22Rv1 (cell line): ENCODE measurements at regions not wholly inside any gene's neighbourhood (a gene's known extent, or its start where the extent isn't known, plus 50 kb on each side); places are given as distances from the start of the nearest gene placed in this dataset.
A peak's percentile ranks its signal among the peaks of the same experiment; 100 is the strongest.
"Not testable (repeated sequence)": the region's sequence is repeated elsewhere in the genome, so short reads cannot be mapped to it uniquely, and the experiment has no call there.

ENCODE experiments used
- H3K27ac ChIP-seq: fragments of 450-650 bp; 2 replicates; pipeline ENCODE4 v1.5.1; 2017
- CTCF ChIP-seq: fragments of 450-650 bp; IDR thresholded peaks from 2 replicates; pipeline ENCODE4 v1.5.1; 2017; ENCODE audit warnings: mild to moderate bottlenecking
- ZFX ChIP-seq: fragments of 450-650 bp; IDR thresholded peaks from 2 replicates; pipeline ENCODE4 v1.6.1; 2017; ENCODE audit warnings: antibody characterized with exemption, borderline replicate concordance

- TF ChIP-seq ZFX (no peak), CTCF (no peak)
- peak overlapping the region; percentile 74 for H3K27ac ChIP-seq
These were observed 913.1 kb upstream of the GRIA3 start for GRCh38 chrX:122270809-122271494.

GRCh38 chrX:122272011-122272410 lies 912.1 kb upstream of the GRIA3 start:
- H3K27ac ChIP-seq: peak overlapping the region; percentile 74
- TF ChIP-seq CTCF (no peak), ZFX (no peak)

DNA sequence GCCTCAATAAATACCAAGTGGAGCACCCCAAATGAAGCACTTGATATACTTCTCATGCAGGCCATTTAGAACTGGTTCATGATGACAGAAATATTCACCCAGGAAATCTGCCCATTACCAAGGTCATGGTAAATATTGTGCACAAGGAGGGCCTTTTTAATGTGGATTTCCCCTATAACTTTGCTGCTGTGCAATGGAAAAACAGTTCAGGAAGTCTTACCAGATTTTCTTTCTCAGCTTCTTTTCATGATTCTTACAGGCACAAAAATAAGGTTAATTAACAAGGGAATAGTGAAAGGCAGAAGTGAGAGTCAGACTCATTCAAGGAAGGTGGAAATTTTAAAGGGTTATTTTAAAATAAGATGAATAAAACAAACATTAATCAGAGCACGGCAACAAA lies 904.3 kb upstream of the GRIA3 start:
- no peak for TF ChIP-seq ZFX
- TF ChIP-seq CTCF: no peak
- H3K27ac ChIP-seq: no peak overlapping the region

GRCh38 chrX:122299822-122300221 lies 884.3 kb upstream of the GRIA3 start:
- H3K27ac ChIP-seq: not testable (repeated sequence)

- no peak for TF ChIP-seq CTCF
- TF ChIP-seq ZFX: no peak
- H3K27ac ChIP-seq: no peak overlapping the region
These were observed 882.6 kb upstream of the GRIA3 start for GRCh38 chrX:122301491-122301890.

GRCh38 chrX:122303761-122304160 lies 880.3 kb upstream of the GRIA3 start:
- TF ChIP-seq ZFX (no peak), CTCF (no peak)
- no peak overlapping the region for H3K27ac ChIP-seq

DNA sequence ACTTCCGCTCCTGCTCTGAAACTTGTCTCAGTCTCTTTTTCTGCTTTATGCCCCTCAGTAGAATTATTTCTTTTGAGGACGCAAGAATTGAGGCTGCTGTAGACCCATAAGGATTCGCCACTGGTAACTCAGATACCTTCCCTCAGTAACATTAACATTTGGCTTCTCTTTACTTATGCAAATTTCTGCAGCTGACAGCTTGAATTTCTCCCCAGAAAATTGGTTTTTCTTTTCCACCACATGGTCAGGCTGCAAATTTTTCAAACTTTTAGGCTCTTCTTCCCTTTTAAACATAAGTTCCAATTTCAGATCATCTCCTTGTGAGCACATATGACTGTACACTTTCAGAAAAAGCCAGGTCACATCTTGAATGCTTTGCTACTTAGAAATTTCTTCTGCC lies 839.3 kb upstream of the GRIA3 start:
- no peak for TF ChIP-seq ZFX
- TF ChIP-seq CTCF: no peak
- no peak overlapping the region for H3K27ac ChIP-seq
